ENCODE measurements at regions not wholly inside any gene's neighbourhood (a gene's known extent, or its start where the extent isn't known, plus 50 kb on each side); places are given as distances from the start of the nearest gene placed in this dataset.

GRCh38 chr13:61261746-61262472 lies 153.7 kb downstream of the PCDH20 start:
- TF ChIP-seq POLR2A (IDR thresholded peaks at IDR 0.05) (no peak), CTCF (IDR thresholded peaks at IDR 0.05) (no peak), EP300 (IDR thresholded peaks at IDR 0.05) (no peak)

Data from tibial nerve (tissue), 4 donors.